ENCODE measurements at regions not wholly inside any gene's neighbourhood (a gene's known extent, or its start where the extent isn't known, plus 50 kb on each side); places are given as distances from the start of the nearest gene placed in this dataset.

DNA sequence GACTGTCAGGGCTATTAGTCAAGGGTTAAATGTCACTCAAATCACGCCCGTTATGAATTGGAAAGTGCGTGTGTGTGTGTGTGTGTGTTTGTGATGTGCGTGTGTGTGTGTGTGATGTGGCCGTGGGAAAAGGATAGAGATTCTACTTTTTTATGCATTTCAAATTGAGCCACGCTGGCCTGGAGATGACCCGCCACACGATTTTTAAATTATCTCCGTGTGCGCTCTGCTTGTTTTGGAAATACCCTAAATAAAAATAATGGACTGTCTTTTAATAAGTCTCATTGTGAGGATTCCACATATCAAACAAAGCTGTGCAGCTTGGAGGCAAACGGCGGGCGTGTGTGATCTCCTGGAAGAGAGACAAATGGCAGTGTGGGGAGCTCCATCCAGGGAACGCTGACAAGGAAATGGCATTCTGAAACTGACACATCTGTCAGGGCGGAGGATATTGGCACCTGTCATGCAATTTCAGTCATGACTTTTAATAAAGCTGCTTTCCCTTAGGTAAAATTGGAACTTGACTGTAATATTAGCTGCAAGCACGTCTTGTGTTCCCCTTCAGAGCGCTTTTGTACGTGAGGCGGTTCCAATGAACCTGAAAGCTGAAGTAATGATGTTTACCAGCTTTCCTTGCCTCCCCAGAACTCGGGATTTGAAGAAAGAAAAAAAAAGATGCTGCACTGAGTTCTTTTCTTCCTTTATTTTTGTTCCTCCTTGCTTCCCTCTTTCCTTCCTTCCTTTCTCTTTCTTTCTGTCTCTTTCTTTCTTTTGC lies 381.8 kb upstream of the SMIM21 start:
- no peak for DNase-seq (ENCODE audit: low read depth in 3 of 3)

DNA sequence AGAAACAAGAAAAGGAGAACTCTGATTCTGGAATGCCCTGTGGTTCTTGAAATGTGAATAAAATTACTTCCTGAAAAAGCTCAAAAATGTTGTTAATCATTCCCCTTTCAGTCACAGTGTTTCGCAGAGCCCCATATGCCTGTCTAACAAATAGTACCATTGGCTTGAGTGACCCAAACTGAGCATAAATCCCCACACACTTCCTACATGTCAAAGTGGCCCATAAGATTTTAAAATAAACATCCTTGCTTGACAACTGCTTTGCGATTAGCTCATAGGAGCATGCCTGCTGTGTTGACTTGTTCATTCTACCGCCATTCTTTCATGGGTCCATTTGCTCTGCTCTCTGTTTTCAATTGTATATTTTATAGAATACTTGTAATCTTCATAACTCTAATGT lies 377.8 kb upstream of the SMIM21 start:
- no peak for DNase-seq (ENCODE audit: low read depth in 3 of 3)

DNA sequence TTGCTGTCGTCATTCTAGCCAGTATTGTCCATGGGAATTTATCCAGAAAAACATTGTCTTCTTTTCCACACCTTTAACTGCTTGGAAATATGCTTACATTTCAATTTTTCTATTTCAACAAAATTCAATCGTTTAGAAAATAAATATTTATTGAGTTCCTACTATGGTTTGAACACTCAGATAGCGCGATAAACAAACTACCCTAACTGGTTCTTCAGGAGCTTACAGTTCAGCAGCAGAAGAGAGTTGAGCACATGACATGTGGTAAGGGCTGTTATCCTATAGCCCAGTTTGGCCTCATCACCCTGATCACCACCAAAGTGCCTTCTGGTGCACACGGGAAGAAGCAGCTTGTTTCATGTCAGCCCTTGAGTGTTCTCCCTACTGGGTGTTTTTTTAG lies 375.2 kb upstream of the SMIM21 start:
- no peak for DNase-seq (ENCODE audit: low read depth in 3 of 3)

DNA sequence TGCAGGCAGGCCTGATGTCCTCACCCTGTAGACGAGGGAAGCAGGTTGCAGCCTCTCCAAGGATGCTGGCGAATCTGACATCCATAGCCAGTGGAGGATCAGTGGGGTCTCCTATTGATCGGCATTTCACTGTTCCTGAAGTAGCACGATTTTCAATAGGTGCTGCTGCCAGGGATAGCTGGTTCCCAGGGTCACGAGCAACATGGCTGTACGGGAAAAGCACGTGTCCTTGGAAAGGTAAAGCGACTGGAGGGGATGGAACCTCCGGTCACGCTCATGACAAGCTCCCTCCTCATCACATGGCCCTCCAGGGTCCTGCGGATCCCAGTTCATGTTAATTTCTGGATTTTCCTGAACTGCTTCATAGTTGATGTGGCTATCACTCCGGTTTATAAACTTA lies 373.7 kb upstream of the SMIM21 start:
- DNase-seq (ENCODE audit: low read depth in 3 of 3), result no peak

DNA sequence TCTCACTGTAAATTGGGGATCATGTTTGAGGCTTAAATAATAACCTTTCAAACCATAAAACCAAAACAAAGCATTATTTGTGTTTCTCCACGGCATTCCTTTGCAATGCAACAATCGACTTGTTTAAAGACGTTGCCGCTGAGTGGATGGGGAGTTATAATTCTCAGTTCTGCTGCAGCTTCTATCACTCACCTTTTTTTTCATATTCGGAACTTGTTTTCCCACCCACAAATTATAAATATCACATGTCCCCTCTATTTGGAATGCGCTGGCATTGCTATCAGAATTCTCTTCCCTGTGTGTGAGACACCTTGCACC lies 372.8 kb upstream of the SMIM21 start:
- no peak for DNase-seq (ENCODE audit: low read depth in 3 of 3)

DNA sequence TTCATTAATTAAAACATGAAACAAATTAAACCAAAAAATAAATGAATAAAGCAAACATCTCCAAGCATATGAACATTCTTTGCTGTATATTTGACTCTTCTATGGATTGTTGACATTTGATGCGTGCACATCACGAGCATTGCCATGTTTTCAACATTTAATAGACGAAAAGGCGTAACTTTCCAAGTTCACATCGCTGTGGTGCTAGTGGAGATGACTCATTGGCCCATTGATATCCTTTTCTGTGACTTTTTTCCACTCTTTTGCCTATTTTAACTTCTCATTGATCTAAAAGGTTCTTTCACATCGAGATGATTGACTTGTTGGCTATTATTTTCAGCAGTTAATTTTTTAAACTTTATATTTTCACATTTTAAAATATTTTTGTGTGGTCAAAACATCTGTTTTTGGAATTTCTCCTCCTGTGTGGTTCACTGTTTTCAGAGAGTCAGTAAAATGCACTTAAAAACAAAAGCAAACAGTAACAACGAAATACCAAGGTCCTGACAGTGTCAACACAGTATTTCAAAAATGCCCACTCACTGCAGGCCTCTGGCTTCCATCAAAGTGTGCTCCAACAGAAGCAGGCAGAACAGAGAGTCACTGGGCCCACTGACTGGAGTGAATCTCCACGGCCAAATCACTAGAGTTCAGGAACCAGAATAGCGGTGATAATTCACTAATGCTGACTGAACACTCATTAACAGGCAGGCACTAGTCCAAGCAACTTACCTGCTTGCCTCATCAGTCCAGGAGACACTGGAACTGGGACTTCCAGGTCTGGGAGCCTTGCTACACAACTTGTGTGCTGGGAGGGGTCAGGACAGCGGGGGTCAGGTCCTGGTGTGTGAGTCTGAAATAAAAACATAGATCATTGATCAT lies 372.2 kb upstream of the SMIM21 start:
- DNase-seq (ENCODE audit: low read depth in 3 of 3), result no peak

DNA sequence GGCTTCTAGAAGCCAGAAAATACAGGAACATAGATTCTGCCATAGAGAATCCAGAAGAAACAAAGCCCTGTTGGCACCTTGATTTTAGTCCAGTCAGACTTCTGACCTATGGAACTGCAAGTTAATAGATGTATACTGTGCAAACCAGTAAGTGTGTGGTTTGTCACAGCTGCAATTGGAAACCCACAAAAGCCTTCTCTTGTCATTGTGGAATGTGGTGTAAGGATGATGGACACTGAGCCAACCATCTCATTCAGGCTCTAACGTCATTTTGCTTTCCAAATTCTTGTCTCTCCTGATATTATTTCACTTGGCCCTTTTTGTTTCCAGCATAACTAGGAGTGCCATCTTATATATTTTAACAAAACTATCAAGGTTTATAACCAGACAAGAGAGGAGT lies 369.5 kb upstream of the SMIM21 start:
- DNase-seq (ENCODE audit: low read depth in 3 of 3), result no peak

DNA sequence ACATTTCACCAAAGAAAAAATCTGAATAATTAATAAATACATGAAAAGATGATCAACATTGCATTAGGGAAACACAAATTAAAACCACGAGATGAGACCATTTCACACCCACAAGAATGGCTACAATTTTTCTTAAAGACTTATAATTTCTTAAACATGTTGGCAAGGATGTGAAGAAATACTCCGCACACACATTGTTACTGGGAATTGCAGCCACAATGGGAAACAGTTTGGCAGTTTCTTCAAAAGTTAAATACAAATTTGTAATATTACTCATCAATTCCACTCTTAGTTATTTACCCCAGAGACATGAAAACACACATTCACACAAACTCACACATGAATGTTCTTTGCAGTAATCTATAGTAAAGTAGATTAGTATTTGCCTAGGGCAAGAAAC lies 363.3 kb upstream of the SMIM21 start:
- DNase-seq (ENCODE audit: low read depth in 3 of 3), result no peak

DNA sequence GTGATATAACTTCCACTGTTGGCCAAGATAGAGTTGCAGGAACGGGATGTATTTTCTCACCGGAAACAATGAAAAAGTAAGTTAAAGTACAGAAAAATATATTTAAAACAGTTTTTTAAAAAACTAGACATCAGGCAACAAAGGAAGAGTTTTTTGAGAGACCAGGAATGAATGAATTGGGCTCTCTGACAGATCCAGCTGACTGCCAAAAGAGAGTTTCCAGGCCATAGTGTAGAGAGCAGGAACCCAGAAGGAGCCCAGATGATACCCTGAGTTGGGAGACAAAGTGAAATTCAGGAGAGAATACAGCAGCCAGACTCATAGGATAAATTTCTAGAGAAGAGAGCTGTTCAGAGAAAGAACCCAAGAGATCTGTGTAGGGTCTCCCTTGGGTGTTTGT lies 362.6 kb upstream of the SMIM21 start:
- DNase-seq (ENCODE audit: low read depth in 3 of 3), result no peak

DNA sequence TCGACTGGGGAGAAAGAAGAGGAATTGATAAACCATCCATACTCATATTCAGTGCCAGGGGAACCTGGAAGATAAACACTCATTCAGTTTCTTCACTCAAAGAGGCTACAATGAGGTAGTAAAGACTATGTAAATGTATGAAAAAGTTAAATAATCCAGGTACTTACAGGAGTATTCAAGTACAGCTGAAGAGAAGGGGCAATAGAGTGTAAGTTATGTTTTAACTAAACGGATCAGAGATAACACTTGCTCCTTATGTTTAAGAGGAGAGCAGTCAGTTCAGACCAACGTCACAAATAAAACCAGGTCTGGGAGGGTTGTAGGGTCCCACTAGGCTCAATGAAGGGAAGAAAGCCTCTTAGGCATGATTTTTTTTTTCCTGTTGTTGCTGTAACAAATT lies 358.3 kb upstream of the SMIM21 start:
- no peak for DNase-seq (ENCODE audit: low read depth in 3 of 3)

DNA sequence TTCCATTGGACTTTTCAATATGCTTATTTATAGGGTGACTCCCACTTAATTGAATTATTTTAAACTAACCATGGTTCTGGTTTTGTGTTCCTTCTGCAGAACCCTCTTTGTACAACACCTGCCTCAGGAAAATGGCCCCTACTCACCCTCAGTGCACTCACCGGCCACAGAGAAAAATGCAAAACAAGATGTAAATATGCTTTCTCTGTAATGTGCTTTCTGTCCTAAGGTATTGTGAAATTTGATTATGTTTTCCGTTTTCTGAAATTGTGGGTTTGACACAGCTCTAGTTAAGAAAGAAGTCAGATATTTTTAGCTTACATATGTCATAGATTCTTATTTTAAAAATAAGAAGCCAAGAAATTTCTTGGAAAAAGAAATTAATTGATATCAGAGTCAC lies 357.7 kb upstream of the SMIM21 start:
- DNase-seq (ENCODE audit: low read depth in 3 of 3), result no peak

DNA sequence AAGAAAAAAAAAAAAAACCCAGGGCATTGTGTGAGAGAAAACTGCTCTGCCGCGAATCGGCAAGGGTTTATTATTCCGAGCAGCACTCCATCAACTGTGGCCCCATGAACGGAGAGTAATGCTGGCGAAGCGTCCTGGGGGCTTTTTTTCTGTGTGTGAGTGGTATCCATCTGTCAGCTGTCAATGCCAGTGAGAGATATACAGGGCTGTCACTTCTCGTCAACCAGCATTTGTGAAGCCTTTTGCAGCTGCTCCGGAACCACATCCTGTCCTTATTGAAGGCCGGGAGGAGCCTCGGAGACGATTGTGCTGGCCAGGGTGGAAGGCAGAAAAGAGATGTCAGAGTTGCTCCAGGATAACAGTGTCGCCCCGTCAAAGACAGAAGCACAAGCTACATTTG lies 356.9 kb upstream of the SMIM21 start:
- DNase-seq (ENCODE audit: low read depth in 3 of 3), result no peak

DNA sequence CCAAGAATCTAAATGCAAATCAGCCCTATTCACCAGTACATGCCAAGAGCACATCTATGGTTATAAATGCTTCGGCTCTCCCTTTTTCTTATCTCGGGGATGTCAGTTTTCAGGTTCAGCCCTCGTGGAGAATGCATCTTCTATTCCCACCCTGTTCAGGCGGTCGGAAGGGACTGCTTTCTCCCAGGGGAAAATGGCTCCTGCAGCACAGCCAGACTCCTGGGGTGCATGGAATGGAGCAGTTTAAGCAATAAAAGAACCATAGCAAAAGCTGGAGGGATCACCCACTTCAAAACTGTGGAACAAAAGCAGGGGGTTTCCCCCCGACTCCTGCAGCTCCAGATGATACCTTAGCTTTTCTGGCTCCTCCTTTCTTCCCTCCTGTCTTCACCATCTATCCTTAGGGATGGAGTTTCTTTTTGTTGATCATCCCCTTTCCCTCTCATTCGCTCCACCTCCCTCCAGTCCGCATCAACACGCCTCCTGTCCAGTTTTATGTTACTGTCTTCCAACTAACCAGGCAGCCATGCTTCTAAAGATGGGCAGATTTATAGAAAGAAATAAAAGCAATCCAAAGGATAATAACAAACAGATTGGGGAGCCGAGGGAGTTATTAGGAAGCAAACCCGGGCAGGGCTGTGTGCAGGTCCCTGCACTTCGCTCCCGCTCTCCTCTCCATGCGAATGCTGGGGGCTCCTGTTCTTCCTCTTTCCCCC lies 356.2 kb upstream of the SMIM21 start:
- no peak for DNase-seq (ENCODE audit: low read depth in 3 of 3)

DNA sequence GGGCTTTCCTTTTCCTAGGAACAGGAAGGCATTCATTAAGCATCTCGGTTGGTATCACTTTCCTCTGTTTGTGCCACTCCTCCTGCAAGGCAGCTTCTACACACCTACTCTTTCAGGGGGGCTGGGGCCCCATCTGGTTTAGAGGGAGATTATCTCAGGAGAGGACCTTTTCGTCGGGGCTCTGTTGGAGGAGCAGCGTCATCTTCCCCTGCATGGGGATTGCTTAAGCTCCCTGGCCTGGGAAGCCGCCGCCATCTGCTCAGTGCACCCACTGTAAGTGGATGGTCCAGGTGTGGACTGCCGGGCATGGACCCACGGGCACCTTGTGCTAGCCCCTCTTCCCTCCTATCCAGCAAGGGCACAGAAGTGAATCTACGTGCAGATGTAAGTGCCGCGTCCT lies 355.3 kb upstream of the SMIM21 start:
- no peak for DNase-seq (ENCODE audit: low read depth in 3 of 3)

DNA sequence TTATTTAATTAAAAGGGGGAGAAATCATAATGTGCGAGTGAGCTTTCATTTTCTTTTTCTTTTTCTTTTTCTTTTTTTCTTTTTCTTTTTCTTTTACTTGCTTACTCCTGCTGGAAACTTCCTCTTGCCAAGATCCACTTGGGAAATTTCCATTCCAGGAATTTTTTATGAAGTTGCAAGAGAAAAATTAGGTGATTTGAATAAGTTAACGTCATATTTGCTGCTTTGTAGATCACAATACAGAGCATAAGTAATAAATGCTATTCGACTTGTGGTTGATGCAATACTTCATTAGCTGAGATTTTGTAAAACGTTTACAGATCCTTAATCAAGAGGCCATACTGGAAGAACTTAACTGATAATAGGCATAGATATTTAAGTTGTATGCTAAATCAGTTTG lies 354.7 kb upstream of the SMIM21 start:
- DNase-seq (ENCODE audit: low read depth in 3 of 3), result no peak

DNA sequence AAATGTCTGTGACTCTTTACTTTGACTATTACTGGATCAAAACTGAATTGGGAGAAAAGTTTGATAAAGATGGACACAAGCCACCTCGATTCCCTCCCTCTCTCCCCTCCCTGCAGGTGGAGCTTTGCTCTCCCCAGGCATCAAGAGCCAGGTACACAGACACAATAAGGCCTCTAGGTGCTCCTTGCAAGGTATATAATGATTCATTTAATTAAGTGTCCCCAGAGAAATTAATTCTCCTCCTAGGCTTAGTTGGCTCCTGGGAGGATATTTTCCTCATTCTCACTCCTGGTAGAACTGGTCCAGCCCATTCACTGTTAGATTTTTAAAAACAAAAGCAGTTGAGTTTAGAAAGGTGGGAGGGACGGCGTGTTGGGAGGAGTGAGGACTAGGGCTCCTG lies 352.4 kb upstream of the SMIM21 start:
- DNase-seq (ENCODE audit: low read depth in 3 of 3), result no peak

DNA sequence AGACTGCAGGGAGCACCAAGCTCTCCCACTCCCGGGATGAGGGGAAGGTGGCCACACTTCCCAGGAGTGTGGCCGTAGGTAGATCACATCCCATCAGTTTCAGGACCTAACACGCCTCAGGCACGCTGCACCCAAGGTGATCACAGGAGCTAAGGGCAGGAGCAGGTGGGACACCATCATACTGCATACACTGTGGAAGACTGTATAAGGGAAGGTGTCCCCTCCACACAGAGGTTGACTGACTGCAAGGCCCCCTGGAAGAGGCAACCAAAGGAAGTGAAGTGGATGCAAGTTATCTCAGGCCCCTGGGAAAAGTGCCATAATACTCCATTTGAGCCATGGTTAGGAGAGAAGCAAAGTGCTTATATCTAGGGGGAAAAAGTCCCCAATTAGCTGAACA lies 351.9 kb upstream of the SMIM21 start:
- DNase-seq (ENCODE audit: low read depth in 3 of 3), result no peak

DNA sequence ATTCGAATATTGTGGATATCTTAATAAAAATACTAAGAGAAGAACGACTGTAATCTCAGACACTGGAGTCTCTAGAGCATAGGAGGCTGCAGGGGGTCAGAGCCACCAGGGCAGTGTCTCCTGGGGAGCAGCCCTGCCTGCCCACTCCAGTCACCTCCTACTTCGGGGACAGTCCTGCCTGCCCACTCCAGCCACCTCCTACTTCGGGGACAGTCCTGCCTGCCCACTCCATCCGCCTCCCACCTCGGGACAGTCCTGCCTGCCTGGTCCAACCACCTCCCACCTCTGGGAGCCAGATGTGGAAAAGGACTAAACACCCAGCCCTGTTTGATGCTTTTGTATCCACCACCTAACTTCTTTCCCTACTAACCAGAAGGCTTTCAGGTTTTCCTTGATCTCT lies 350.1 kb upstream of the SMIM21 start:
- DNase-seq (ENCODE audit: low read depth in 3 of 3), result no peak

DNA sequence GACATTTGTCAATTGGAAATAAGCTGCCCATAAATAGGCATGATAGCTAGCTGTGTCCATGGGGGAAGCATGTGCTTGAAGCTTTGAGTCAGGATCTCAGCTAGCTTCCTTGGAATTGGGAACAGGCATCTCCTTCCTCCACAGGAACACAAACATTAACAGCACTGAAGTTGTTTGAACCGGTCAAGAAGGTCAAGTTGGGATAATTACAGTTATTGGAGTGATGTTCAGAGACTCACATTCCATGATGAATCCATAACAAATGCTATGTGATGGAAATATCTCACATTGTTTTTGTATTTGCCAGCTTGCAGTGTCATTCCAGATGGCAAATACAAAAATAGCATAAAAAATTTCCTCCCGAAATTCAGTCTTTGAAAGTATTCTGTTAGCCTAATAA lies 347.6 kb upstream of the SMIM21 start:
- no peak for DNase-seq (ENCODE audit: low read depth in 3 of 3)

DNA sequence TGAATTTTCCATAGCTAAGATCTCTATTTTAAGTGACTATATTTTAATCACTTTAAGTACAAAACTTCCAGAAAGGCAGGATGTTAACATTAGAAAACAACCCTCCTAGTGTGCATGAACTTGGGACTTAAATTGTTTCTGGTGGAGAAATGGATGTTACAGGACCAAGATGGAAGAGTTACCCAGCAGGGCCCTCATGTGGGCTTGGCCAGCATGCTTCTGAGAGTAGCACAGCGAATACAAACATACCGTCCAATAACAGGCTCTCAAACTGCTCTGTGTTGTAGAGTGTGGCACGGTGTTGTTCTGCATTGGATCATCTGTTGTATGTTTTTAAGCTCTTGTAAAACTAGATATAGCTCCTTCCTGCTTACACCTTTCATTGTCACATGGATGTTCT lies 346.1 kb upstream of the SMIM21 start:
- DNase-seq (ENCODE audit: low read depth in 3 of 3), result no peak

DNA sequence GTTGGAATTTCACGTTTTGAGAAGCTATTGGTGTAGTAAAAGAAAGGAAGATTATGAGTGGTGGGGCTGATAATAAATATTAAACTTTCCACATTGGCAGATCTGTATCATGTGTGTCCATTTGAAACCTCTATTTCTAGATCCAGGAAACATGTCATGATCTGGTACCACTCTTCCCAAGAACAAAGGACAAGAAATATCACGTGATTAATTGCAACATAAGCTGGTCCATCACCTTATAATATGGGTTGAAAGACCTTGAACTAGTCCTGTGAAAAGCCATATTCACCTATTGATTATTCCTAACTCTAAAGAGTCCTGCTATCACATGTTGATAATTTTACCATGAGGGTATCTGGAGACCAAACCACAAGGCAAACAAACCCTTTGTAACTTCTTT lies 335.3 kb upstream of the SMIM21 start:
- no peak for DNase-seq (ENCODE audit: low read depth in 3 of 3)

DNA sequence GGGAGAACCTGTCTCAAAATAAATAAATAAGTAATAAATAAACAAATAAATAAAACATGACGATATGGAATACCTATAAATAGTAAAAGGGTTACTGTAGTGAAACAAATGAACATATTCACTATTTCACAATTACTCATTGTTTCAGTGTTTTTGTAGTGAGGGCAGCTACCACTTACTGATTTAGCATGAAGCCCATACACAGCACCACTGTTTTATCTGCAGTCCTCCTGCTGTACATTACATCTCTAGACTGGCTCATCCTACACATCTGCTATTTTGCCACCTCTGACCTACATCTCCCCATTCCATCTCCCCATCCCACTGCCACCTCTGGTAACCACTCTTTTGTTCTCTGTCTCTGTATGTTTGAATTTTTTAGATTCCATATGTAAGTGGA lies 332.7 kb upstream of the SMIM21 start:
- no peak for DNase-seq (ENCODE audit: low read depth in 3 of 3)

DNA sequence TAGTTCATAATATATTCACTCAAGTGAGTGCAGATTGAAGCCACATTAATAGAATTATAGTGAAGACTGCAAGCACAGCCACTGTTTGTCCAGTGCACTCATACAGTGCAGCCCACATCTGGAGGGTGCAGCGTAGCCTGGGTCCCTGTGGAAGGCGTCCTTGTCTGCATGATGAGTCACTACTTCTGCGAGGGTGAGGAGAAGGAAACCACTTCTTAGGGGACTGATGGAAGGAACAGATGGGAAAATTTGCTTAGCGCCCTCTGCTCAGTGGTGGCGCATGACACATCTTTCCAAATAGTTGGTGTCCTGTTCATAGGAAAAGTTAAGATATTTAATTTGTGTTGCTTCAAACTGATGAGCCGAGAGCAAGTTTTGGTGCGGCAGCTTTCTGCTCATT lies 330.4 kb upstream of the SMIM21 start:
- DNase-seq (ENCODE audit: low read depth in 3 of 3), result no peak

All from stimulated activated CD4-positive, alpha-beta T cell treated with anti-CD3 and anti-CD28 coated beads, TNF-alpha, amount 100 ng/mL, for 48 hours (primary cell).